ENCODE measurements at regions not wholly inside any gene's neighbourhood (a gene's known extent, or its start where the extent isn't known, plus 50 kb on each side); places are given as distances from the start of the nearest gene placed in this dataset.

- Histone ChIP-seq H2BK5ac (ENCODE audit: low read depth, low read length, poor library complexity, severe bottlenecking) (no peak overlapping the region), H3K56ac (ENCODE audit: extremely low read depth, insufficient read depth, low read length) (no peak overlapping the region), H2AK9ac (replicated peaks; ENCODE audit: low read depth, low read length, poor library complexity) (no peak overlapping the region), H3K4me3 (ENCODE audit: insufficient read depth, low read depth, low read length) (no peak overlapping the region), H3K27me3 (ENCODE audit: control insufficient read depth, insufficient read depth, low read length) (no peaks in the 10 kb centered on the region), H4K20me1 (ENCODE audit: insufficient read depth, low read length) (no peaks in the 10 kb centered on the region), H3K9me1 (ENCODE audit: insufficient read depth, low read length) (no peaks in the 10 kb centered on the region), H4K91ac (ENCODE audit: insufficient read depth, low read depth, low read length) (no peak overlapping the region), H2BK15ac (ENCODE audit: low read depth, low read length) (no peak overlapping the region), H3K14ac (replicated peaks; ENCODE audit: low read depth, low read length) (no peak overlapping the region), H2AK5ac (ENCODE audit: low read depth, low read length) (no peak overlapping the region), H2BK20ac (ENCODE audit: low read depth, low read length) (no peak overlapping the region), H3K4ac (ENCODE audit: low read depth, low read length) (no peak overlapping the region), H4K5ac (ENCODE audit: low read depth, low read length) (no peak overlapping the region), H4K8ac (ENCODE audit: low read depth in 2 of 2, low read length in 2 of 2) (no peak overlapping the region), H3K4me2 (ENCODE audit: low read depth, low read length) (no peak overlapping the region), H2AFZ (replicated peaks; ENCODE audit: low read length, poor library complexity) (no peak overlapping the region), H3K9me3 (ENCODE audit: control insufficient read depth, insufficient read depth, low read length) (no peaks in the 10 kb centered on the region), H3K79me1 (ENCODE audit: low read depth in 1 of 2, low read length in 2 of 2) (no peaks in the 10 kb centered on the region), H2BK120ac (ENCODE audit: low read depth, low read length) (no peak overlapping the region), H3K23ac (ENCODE audit: low read depth, low read length) (no peak overlapping the region), H3K18ac (ENCODE audit: low read depth, low read length) (no peak overlapping the region), H3K9ac (ENCODE audit: low read depth, low read length) (no peak overlapping the region), H3K36me3 (ENCODE audit: control insufficient read depth, insufficient read depth, low read length) (no peaks in the 10 kb centered on the region), H3K4me1 (ENCODE audit: control insufficient read depth, insufficient read depth, low read length) (no peaks in the 10 kb centered on the region), H3K27ac (ENCODE audit: insufficient read depth, low read length) (no peak overlapping the region)
- DNase-seq (no peak), ATAC-seq (ENCODE audit: low read depth) (no peak)
- CTCF ChIA-PET = no interaction called here
- POLR2A ChIA-PET (ENCODE audit: unreplicated experiment) = no interaction called here
- TF ChIP-seq USF2 (IDR thresholded peaks at IDR 0.05; ENCODE audit: low read depth, low read length) (no peak), NFE2L2 (IDR thresholded peaks at IDR 0.05; ENCODE audit: low read depth, low read length) (no peak), RFX5 (IDR thresholded peaks at IDR 0.05; ENCODE audit: low read depth, low read length) (no peak), MXI1 (IDR thresholded peaks at IDR 0.05; ENCODE audit: borderline replicate concordance, low read depth, low read length) (no peak), RAD21 (IDR thresholded peaks at IDR 0.05; ENCODE audit: low read length) (no peak), FOS (IDR thresholded peaks at IDR 0.05; ENCODE audit: low read depth, low read length) (no peak), BHLHE40 (IDR thresholded peaks at IDR 0.05; ENCODE audit: low read depth, low read length) (no peak), SMC3 (IDR thresholded peaks at IDR 0.05; ENCODE audit: low read depth, low read length) (no peak), ELK1 (IDR thresholded peaks at IDR 0.05; ENCODE audit: borderline replicate concordance, low read depth, low read length) (no peak), MAZ (IDR thresholded peaks at IDR 0.05; ENCODE audit: borderline replicate concordance, low read depth, low read length) (no peak), RCOR1 (IDR thresholded peaks at IDR 0.05; ENCODE audit: insufficient replicate concordance, low read length) (no peak)
- intact Hi-C loops (cut with micrococcal nuclease) (no loop called here), dilution Hi-C loops (cut with HindIII; ENCODE audit: low sequenced_read_pairs, unreplicated experiment) (no loop called here), in situ Hi-C loops (cut with MboI; ENCODE audit: low sequenced_read_pairs) (no loop called here)
- no CpG with 5 or more reads among the region's 6 CpGs for WGBS, 2 experiments (ENCODE audit: extremely low coverage in 2 of 2, insufficient read length in 1 of 2)
- no TSS peak for BruUV-seq (replicated peaks)
These were observed 348.0 kb downstream of the GPD2 start for GRCh38 chr2:156784020-156784701.

Measured in IMR-90 (cell line).